HT-29 (cell line): ENCODE measurements at regions not wholly inside any gene's neighbourhood (a gene's known extent, or its start where the extent isn't known, plus 50 kb on each side); places are given as distances from the start of the nearest gene placed in this dataset.

Experiments
- DNase-seq: peaks from one replicate; pipeline ENCODE4 v3.0.0-alpha.2; 2015; ENCODE audit warnings: low spot score

GRCh38 chr6:137689377-137689776, 177.7 kb upstream of the TNFAIP3 start:
- DNase-seq: no peak

- DNase-seq: no peak
Measured at GRCh38 chr6:137690034-137690433, 177.0 kb upstream of the TNFAIP3 start.

GRCh38 chr6:137690721-137691120, 176.3 kb upstream of the TNFAIP3 start:
- no peak for DNase-seq

- no peak for DNase-seq
Measured at GRCh38 chr6:137692308-137692707, 174.8 kb upstream of the TNFAIP3 start.

GRCh38 chr6:137692806-137693205, 174.3 kb upstream of the TNFAIP3 start:
- no peak for DNase-seq

GRCh38 chr6:137693711-137694110, 173.3 kb upstream of the TNFAIP3 start:
- no peak for DNase-seq

- DNase-seq: no peak
Measured at GRCh38 chr6:137696765-137697164, 170.3 kb upstream of the TNFAIP3 start.

GRCh38 chr6:137697267-137697938, 169.7 kb upstream of the TNFAIP3 start:
- DNase-seq: peak; percentile 72

- DNase-seq: no peak
Measured at GRCh38 chr6:137698636-137699030, 168.4 kb upstream of the TNFAIP3 start.

GRCh38 chr6:137699031-137699683, 167.9 kb upstream of the TNFAIP3 start:
- no peak for DNase-seq

GRCh38 chr6:137700161-137700560, 166.9 kb upstream of the TNFAIP3 start:
- no peak for DNase-seq

GRCh38 chr6:137700751-137701477, 166.1 kb upstream of the TNFAIP3 start:
- DNase-seq: no peak

GRCh38 chr6:137701942-137702341, 165.1 kb upstream of the TNFAIP3 start:
- DNase-seq: no peak

GRCh38 chr6:137702791-137703424, 164.2 kb upstream of the TNFAIP3 start:
- DNase-seq: no peak

- DNase-seq: no peak
Measured at GRCh38 chr6:137704802-137705159, 162.3 kb upstream of the TNFAIP3 start.

GRCh38 chr6:137705160-137706082, 161.6 kb upstream of the TNFAIP3 start:
- DNase-seq: peak; percentile 62

GRCh38 chr6:137706083-137706750, 160.8 kb upstream of the TNFAIP3 start:
- no peak for DNase-seq

GRCh38 chr6:137707038-137707589, 159.9 kb upstream of the TNFAIP3 start:
- no peak for DNase-seq

- DNase-seq: peak; percentile 65
Measured at GRCh38 chr6:137707590-137708360, 159.3 kb upstream of the TNFAIP3 start.

- no peak for DNase-seq
Measured at GRCh38 chr6:137708481-137708880, 158.6 kb upstream of the TNFAIP3 start.
